Thoracic aorta (tissue), 2 donors: ENCODE measurements at regions not wholly inside any gene's neighbourhood (a gene's known extent, or its start where the extent isn't known, plus 50 kb on each side); places are given as distances from the start of the nearest gene placed in this dataset.

Source experiments
- ATAC-seq: fragments of 150-250 bp; one replicate; pipeline ENCODE4 v1.8.0; 2017; ENCODE audit warnings: low read depth; ENCODE audit not compliant: insufficient number of reproducible peaks, low FRiP score
- DNase-seq: peaks from one replicate; pipeline ENCODE4 v3.0.0-alpha.2; 2020; ENCODE audit warnings: low spot score
- H3K27ac ChIP-seq, 2 donors: fragments of 200-600 bp; sonication (generic); 1 replicate in 1 of 2; 2 replicates in 1 of 2; pipeline ENCODE4 v1.5.1; 2016; ENCODE audit warnings: mild to moderate bottlenecking in 2 of 2, moderate library complexity in 2 of 2
- H3K27me3 ChIP-seq: fragments of 200-600 bp; sonication (generic); replicated peaks from 2 replicates; pipeline ENCODE4 v1.6.0; 2016; ENCODE audit warnings: mild to moderate bottlenecking; ENCODE audit not compliant: insufficient read depth
- H3K36me3 ChIP-seq: fragments of 200-600 bp; sonication (generic); one replicate; pipeline ENCODE4 v1.5.1; 2016
- H3K4me1 ChIP-seq, 2 donors: fragments of 200-600 bp; sonication (generic); 1 replicate in 1 of 2; 2 replicates in 1 of 2; pipeline versions ENCODE4 v1.5.1 to v1.6.0; 2016; ENCODE audit warnings: low read depth in 2 of 2, mild to moderate bottlenecking in 1 of 2; ENCODE audit not compliant: control insufficient read depth in 1 of 2
- H3K4me3 ChIP-seq: fragments of 200-600 bp; sonication (generic); 2 replicates; pipeline ENCODE4 v1.5.1; 2016; ENCODE audit warnings: mild to moderate bottlenecking
- H3K9me3 ChIP-seq: fragments of 200-600 bp; sonication (generic); 2 replicates; pipeline ENCODE4 v1.5.1; 2016
- CTCF ChIP-seq: fragments of 200-600 bp; sonication (generic); IDR thresholded peaks from one replicate; pipeline ENCODE4 v1.5.1; 2019; ENCODE audit warnings: antibody characterized with exemption

DNA sequence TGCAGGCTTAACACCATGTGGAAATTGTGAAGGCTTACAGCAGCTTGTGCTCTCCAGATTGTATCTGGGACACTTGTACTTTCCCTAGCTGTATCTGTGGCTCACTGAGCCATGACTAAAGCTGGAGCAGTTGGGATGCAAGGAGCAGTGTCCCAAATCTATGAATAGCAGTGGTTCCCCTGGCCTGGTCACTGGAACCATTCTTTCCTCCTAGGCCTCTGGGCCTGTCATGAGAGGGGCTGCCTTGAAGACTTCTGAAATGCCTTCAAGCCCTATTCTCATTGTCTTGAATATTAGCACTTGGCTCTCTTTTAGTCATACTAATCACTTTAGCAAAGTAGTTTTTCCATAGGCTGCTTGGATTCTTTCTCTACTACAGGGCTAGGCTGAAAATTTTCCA is 186.8 kb upstream of the LRATD1 start:
- H3K27me3 ChIP-seq = no peaks in the 10 kb centered on the region
- no peak for DNase-seq
- no peak for TF ChIP-seq CTCF
- H3K4me1 ChIP-seq = no peaks in the 10 kb centered on the region
- no peak overlapping the region for H3K27ac ChIP-seq
- no peaks in the 10 kb centered on the region for H3K9me3 ChIP-seq
- no peak overlapping the region for H3K4me3 ChIP-seq
- no peaks in the 10 kb centered on the region for H3K36me3 ChIP-seq
- ATAC-seq = no peak

GRCh38 chr2:14448340-14448739 is 184.2 kb upstream of the LRATD1 start:
- H3K9me3 ChIP-seq = no peaks in the 10 kb centered on the region
- no peaks in the 10 kb centered on the region for H3K27me3 ChIP-seq
- no peak overlapping the region for H3K4me3 ChIP-seq
- H3K4me1 ChIP-seq = no peaks in the 10 kb centered on the region
- H3K36me3 ChIP-seq = no peaks in the 10 kb centered on the region
- DNase-seq (no peak), ATAC-seq (no peak)
- TF ChIP-seq CTCF = no peak
- no peak overlapping the region for H3K27ac ChIP-seq

- no peak for ATAC-seq
- no peak for DNase-seq
- H3K27ac ChIP-seq = no peak overlapping the region
- no peaks in the 10 kb centered on the region for H3K4me1 ChIP-seq
- H3K27me3 ChIP-seq = no peaks in the 10 kb centered on the region
- no peak for TF ChIP-seq CTCF
- no peak overlapping the region for H3K4me3 ChIP-seq
- H3K36me3 ChIP-seq = no peaks in the 10 kb centered on the region
- H3K9me3 ChIP-seq = no peaks in the 10 kb centered on the region
Measured at GRCh38 chr2:14451312-14451711, 181.2 kb upstream of the LRATD1 start.

- Histone ChIP-seq H3K4me3 (no peak overlapping the region), H3K9me3 (no peaks in the 10 kb centered on the region), H3K36me3 (no peaks in the 10 kb centered on the region), H3K27ac (no peak overlapping the region), H3K27me3 (no peaks in the 10 kb centered on the region), H3K4me1 (no peaks in the 10 kb centered on the region)
- DNase-seq (no peak), ATAC-seq (no peak)
- TF ChIP-seq CTCF = no peak
Measured at GRCh38 chr2:14454202-14454601, 178.3 kb upstream of the LRATD1 start.

GRCh38 chr2:14459786-14460325 is 172.7 kb upstream of the LRATD1 start:
- H3K4me3 ChIP-seq = no peak overlapping the region
- ATAC-seq (no peak), DNase-seq (no peak)
- H3K36me3 ChIP-seq = no peaks in the 10 kb centered on the region
- no peaks in the 10 kb centered on the region for H3K9me3 ChIP-seq
- H3K4me1 ChIP-seq = no peaks in the 10 kb centered on the region
- H3K27me3 ChIP-seq = no peaks in the 10 kb centered on the region
- H3K27ac ChIP-seq = no peak overlapping the region
- no peak for TF ChIP-seq CTCF
